IMR-90 (cell line): ENCODE measurements at regions not wholly inside any gene's neighbourhood (a gene's known extent, or its start where the extent isn't known, plus 50 kb on each side); places are given as distances from the start of the nearest gene placed in this dataset.

Source experiments
- ATAC-seq: fragments of 200-7000 bp; cut with Tn5 transposase; 2 replicates; pipeline ENCODE4 v1.9.1; 2020; ENCODE audit warnings: low read depth, mild to moderate bottlenecking, moderate library complexity
- BruUV-seq: library from RNA; stranded (reverse); fragments of 400-500 nt; replicated peaks from 2 replicates; lab custom pipeline; 2021; lab: Mats Ljungman, UMichigan
- CTCF ChIA-PET: fragments of 300-600 bp; formaldehyde crosslinking; extraction: SDS; loops from one replicate; lab custom pipeline; 2021; ENCODE audit warnings: antibody characterized with exemption; lab: Yijun Ruan, JAX
- POLR2A ChIA-PET: fragments of 300-600 bp; sonication (Branson Sonifier 250); formaldehyde crosslinking; loops from one replicate; lab custom pipeline; 2022; ENCODE audit warnings: antibody characterized with exemption; ENCODE audit not compliant: unreplicated experiment; lab: Charles Lee
- DNase-seq: peaks from one replicate; pipeline ENCODE4 v3.0.0; 2013
- H2AFZ ChIP-seq: replicated peaks from 2 replicates; pipeline ENCODE3; 2013; ENCODE audit warnings: low read length, mild to moderate bottlenecking; ENCODE audit not compliant: poor library complexity
- H2AK5ac ChIP-seq: 2 replicates; pipeline ENCODE4 v1.6.1; 2013; ENCODE audit warnings: low read depth, low read length, inconsistent platforms
- H2AK9ac ChIP-seq: replicated peaks from 2 replicates; pipeline ENCODE3; 2013; ENCODE audit warnings: mild to moderate bottlenecking, low read depth, low read length, moderate library complexity; ENCODE audit not compliant: poor library complexity
- H2BK120ac ChIP-seq: 2 replicates; pipeline ENCODE4 v1.6.1; 2013; ENCODE audit warnings: low read depth, low read length, inconsistent platforms
- H2BK15ac ChIP-seq: 3 replicates; pipeline ENCODE4 v1.6.1; 2013; ENCODE audit warnings: low read depth, low read length, inconsistent platforms
- H2BK20ac ChIP-seq: 2 replicates; pipeline ENCODE4 v1.6.1; 2013; ENCODE audit warnings: low read depth, mild to moderate bottlenecking, inconsistent platforms, low read length, moderate library complexity
- H2BK5ac ChIP-seq: 2 replicates; pipeline ENCODE4 v1.6.1; 2013; ENCODE audit warnings: mild to moderate bottlenecking, low read depth, low read length, inconsistent platforms; ENCODE audit not compliant: poor library complexity, severe bottlenecking
- H3K14ac ChIP-seq: replicated peaks from 2 replicates; pipeline ENCODE4 v1.6.1; 2013; ENCODE audit warnings: low read depth, low read length, inconsistent platforms
- H3K18ac ChIP-seq: 2 replicates; pipeline ENCODE4 v1.6.1; 2013; ENCODE audit warnings: low read depth, low read length, control low read depth
- H3K23ac ChIP-seq: 2 replicates; pipeline ENCODE4 v1.6.1; 2013; ENCODE audit warnings: low read depth, low read length, inconsistent platforms
- H3K27ac ChIP-seq: 2 replicates; pipeline ENCODE4 v1.5.1; 2013; ENCODE audit warnings: mild to moderate bottlenecking, control low read depth, low read length; ENCODE audit not compliant: insufficient read depth
- H3K27me3 ChIP-seq: 2 replicates; pipeline ENCODE4 v1.6.1; 2013; ENCODE audit warnings: low read length; ENCODE audit not compliant: control insufficient read depth, insufficient read depth
- H3K36me3 ChIP-seq: 2 replicates; pipeline ENCODE4 v1.6.1; 2013; ENCODE audit warnings: low read length, mixed read lengths; ENCODE audit not compliant: control insufficient read depth, insufficient read depth
- H3K4ac ChIP-seq: 2 replicates; pipeline ENCODE4 v1.6.1; 2013; ENCODE audit warnings: low read depth, low read length, inconsistent platforms
- H3K4me1 ChIP-seq: 2 replicates; pipeline ENCODE4 v1.6.1; 2013; ENCODE audit warnings: low read length, mixed read lengths; ENCODE audit not compliant: control insufficient read depth, insufficient read depth
- H3K4me2 ChIP-seq: 2 replicates; pipeline ENCODE4 v1.6.1; 2013; ENCODE audit warnings: low read depth, mild to moderate bottlenecking, control low read depth, low read length, moderate library complexity
- H3K4me3 ChIP-seq: 2 replicates; pipeline ENCODE4 v1.5.1; 2013; ENCODE audit warnings: low read depth, mild to moderate bottlenecking, control low read depth, low read length, moderate library complexity; ENCODE audit not compliant: insufficient read depth
- H3K56ac ChIP-seq: 2 replicates; pipeline ENCODE4 v1.6.1; 2013; ENCODE audit warnings: low read length, inconsistent platforms; ENCODE audit not compliant: insufficient read depth; ENCODE audit errors: extremely low read depth
- H3K79me1 ChIP-seq, 2 experiments: 2 replicates each; pipeline ENCODE4 v1.6.1; 2013; ENCODE audit warnings: low read length in 2 of 2, inconsistent platforms in 1 of 2, low read depth in 1 of 2
- H3K9ac ChIP-seq: 2 replicates; pipeline ENCODE4 v1.6.1; 2013; ENCODE audit warnings: low read depth, low read length, control low read depth
- H3K9me1 ChIP-seq: 2 replicates; pipeline ENCODE4 v1.6.1; 2013; ENCODE audit warnings: low read length, inconsistent platforms; ENCODE audit not compliant: insufficient read depth
- H3K9me3 ChIP-seq: 2 replicates; pipeline ENCODE4 v1.6.1; 2013; ENCODE audit warnings: low read length; ENCODE audit not compliant: control insufficient read depth, insufficient read depth
- H4K20me1 ChIP-seq: 2 replicates; pipeline ENCODE4 v1.6.1; 2013; ENCODE audit warnings: low read length, inconsistent platforms; ENCODE audit not compliant: insufficient read depth
- H4K5ac ChIP-seq: 2 replicates; pipeline ENCODE4 v1.6.1; 2013; ENCODE audit warnings: mild to moderate bottlenecking, low read depth, low read length, control low read depth
- H4K8ac ChIP-seq, 2 experiments: 2 replicates each; pipeline ENCODE4 v1.6.1; 2013; ENCODE audit warnings: low read depth in 2 of 2, low read length in 2 of 2, control low read depth in 1 of 2, inconsistent platforms in 1 of 2
- H4K91ac ChIP-seq: 2 replicates; pipeline ENCODE4 v1.6.1; 2013; ENCODE audit warnings: low read depth, low read length, inconsistent platforms; ENCODE audit not compliant: insufficient read depth
- BHLHE40 ChIP-seq: fragments of 150-350 bp; IDR thresholded peaks from 2 replicates; pipeline ENCODE4 v1.6.1; 2016; ENCODE audit warnings: mild to moderate bottlenecking, low read depth, low read length
- CEBPB ChIP-seq: IDR thresholded peaks from 2 replicates; pipeline ENCODE4 v1.6.1; 2012; ENCODE audit warnings: low read depth, low read length, improper control_type of control experiment
- MAFK ChIP-seq: IDR thresholded peaks from 2 replicates; pipeline ENCODE4 v1.6.1; 2012; ENCODE audit warnings: low read depth, low read length, improper control_type of control experiment
- MXI1 ChIP-seq: IDR thresholded peaks from 2 replicates; pipeline ENCODE4 v1.6.1; 2012; ENCODE audit warnings: low read depth, mild to moderate bottlenecking, low read length, moderate library complexity, borderline replicate concordance
- POLR2A ChIP-seq: IDR thresholded peaks from 2 replicates; pipeline ENCODE4 v1.6.1; 2012; ENCODE audit warnings: mild to moderate bottlenecking, low read depth, low read length
- RCOR1 ChIP-seq: IDR thresholded peaks from 2 replicates; pipeline ENCODE4 v1.6.1; 2012; ENCODE audit warnings: mild to moderate bottlenecking, low read length, improper control_type of control experiment; ENCODE audit not compliant: insufficient replicate concordance
- RFX5 ChIP-seq: IDR thresholded peaks from 2 replicates; pipeline ENCODE4 v1.8.0; 2012; ENCODE audit warnings: low read depth, mild to moderate bottlenecking, low read length, moderate library complexity
- SMC3 ChIP-seq: fragments of 150-350 bp; IDR thresholded peaks from 2 replicates; pipeline ENCODE4 v1.6.1; 2016; ENCODE audit warnings: low read depth, mild to moderate bottlenecking, antibody characterized with exemption, low read length, moderate library complexity
- WGBS, 2 experiments: methylation state at CpG; one replicate each; pipeline versions ENCODE4 v1.1.5 to v1.1.7; 2013; ENCODE audit warnings: missing lambda C conversion rate in 2 of 2; ENCODE audit not compliant: insufficient read length in 1 of 2; ENCODE audit errors: extremely low coverage in 2 of 2; 5-methylcytosine and 5-hydroxymethylcytosine counted together
- dilution Hi-C: fragments of 300-500 bp; cut with HindIII; formaldehyde crosslinking; loops from one replicate; pipeline ENCODE4 v1.14.3; 2018; ENCODE audit warnings: low sequenced_read_pairs; ENCODE audit not compliant: unreplicated experiment
- in situ Hi-C: fragments of 300-500 bp; cut with MboI; formaldehyde crosslinking; loops from 3 replicates; pipeline ENCODE4 v1.14.3; 2019; ENCODE audit warnings: low sequenced_read_pairs, inconsistent platforms, mixed read lengths
- intact Hi-C: fragments of 100-400 bp; cut with micrococcal nuclease; formaldehyde crosslinking; loops from 2 replicates; pipeline ENCODE4 v1.10.0; 2022
- TF ChIP-seq, protein P1 (sequence below): fragments of 150-350 bp; IDR thresholded peaks from 2 replicates; pipeline ENCODE4 v1.6.1; 2016; ENCODE audit warnings: low read depth, mild to moderate bottlenecking, low read length, moderate library complexity, borderline replicate concordance

DNA sequence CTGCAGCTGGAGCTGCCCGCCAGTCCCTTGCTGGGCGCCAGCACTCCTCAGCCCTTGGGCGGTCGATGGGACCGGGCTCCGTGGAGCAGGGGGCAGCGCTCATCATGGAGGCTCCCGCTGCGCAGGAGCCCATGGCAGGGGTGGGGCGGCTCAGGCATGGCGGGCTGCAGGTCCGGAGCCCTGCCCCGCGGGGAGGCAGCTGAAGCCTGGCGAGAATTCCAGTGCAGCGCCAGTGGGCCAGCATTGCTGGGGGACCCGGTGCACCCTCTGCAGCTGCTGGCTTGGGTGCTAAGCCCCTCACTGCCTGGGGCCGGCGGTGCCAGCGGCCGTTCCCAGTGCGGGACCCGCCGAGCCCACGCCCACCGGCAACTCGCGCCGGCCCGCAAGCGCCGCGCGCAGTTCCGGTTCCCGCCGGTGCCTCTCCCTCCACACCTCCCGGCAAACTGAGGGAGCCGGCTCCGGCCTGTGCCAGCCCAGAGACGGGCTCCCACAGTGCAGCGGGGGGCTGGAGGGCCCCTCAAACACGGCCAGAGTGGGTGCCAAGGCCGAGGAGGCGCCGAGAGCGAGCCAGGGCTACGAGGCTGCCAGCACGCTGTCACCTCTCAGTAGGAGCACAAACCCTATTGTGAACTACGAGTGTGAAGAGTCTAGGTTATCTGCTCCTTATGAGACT is 687.1 kb downstream of the PCDH17 start:
- Histone ChIP-seq H3K79me1 (no peaks in the 10 kb centered on the region), H2BK15ac (no peak overlapping the region), H3K18ac (no peak overlapping the region), H4K5ac (no peak overlapping the region), H3K14ac (no peak overlapping the region), H3K56ac (no peak overlapping the region), H3K4ac (no peak overlapping the region), H4K91ac (no peak overlapping the region), H2AK9ac (no peak overlapping the region), H3K9me1 (no peaks in the 10 kb centered on the region), H3K4me2 (no peak overlapping the region), H3K36me3 (no peaks in the 10 kb centered on the region), H3K27me3 (no peaks in the 10 kb centered on the region), H3K4me1 (no peaks in the 10 kb centered on the region), H3K23ac (no peak overlapping the region), H2BK120ac (no peak overlapping the region), H4K20me1 (no peaks in the 10 kb centered on the region), H3K9ac (no peak overlapping the region), H3K4me3 (no peak overlapping the region), H2BK20ac (no peak overlapping the region), H4K8ac (no peak overlapping the region), H2AK5ac (no peak overlapping the region), H2BK5ac (no peak overlapping the region), H3K9me3 (no peaks in the 10 kb centered on the region), H2AFZ (no peak overlapping the region), H3K27ac (no peak overlapping the region)
- POLR2A ChIA-PET = no interaction called here
- 91% methylated on average over 15 of the region's 50 CpGs; no CpG with 5 or more reads in 1 of the 2 experiments for WGBS, 2 experiments
- no TSS peak for BruUV-seq
- intact Hi-C loops (no loop called here), dilution Hi-C loops (no loop called here), in situ Hi-C loops (no loop called here)
- ATAC-seq (no peak), DNase-seq (no peak)
- TF ChIP-seq MXI1 = no peak
- no peak for TF ChIP-seq BHLHE40
- TF ChIP-seq RCOR1 = no peak
- TF ChIP-seq CEBPB = no peak
- TF ChIP-seq POLR2A = no peak
- no peak for TF ChIP-seq MAFK
- TF ChIP-seq SMC3 = no peak
- TF ChIP-seq RFX5 = no peak
- TF ChIP-seq, protein P1, sequence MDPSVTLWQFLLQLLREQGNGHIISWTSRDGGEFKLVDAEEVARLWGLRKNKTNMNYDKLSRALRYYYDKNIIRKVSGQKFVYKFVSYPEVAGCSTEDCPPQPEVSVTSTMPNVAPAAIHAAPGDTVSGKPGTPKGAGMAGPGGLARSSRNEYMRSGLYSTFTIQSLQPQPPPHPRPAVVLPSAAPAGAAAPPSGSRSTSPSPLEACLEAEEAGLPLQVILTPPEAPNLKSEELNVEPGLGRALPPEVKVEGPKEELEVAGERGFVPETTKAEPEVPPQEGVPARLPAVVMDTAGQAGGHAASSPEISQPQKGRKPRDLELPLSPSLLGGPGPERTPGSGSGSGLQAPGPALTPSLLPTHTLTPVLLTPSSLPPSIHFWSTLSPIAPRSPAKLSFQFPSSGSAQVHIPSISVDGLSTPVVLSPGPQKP = no peak
- CTCF ChIA-PET = no interaction called here
